ENCODE measurements at regions not wholly inside any gene's neighbourhood (a gene's known extent, or its start where the extent isn't known, plus 50 kb on each side); places are given as distances from the start of the nearest gene placed in this dataset.

- Histone ChIP-seq H4K20me1 (ENCODE audit: insufficient read depth, low read length) (no peaks in the 10 kb centered on the region), H3K36me3 (replicated peaks; ENCODE audit: low read depth, low read length) (no peaks in the 10 kb centered on the region), H3K4me2 (ENCODE audit: low read length) (no peak overlapping the region), H3K27ac (ENCODE audit: low read length) (no peak overlapping the region), H3K9ac (ENCODE audit: low read length) (no peak overlapping the region), H2AFZ (ENCODE audit: low read depth, low read length) (no peak overlapping the region), H3K27me3 (ENCODE audit: low read depth, low read length) (no peaks in the 10 kb centered on the region), H3K4me1 (ENCODE audit: low read length) (peaks cover 5% of the 10 kb centered on the region; the same call in 1 of the 2 replicates), H3K4me3 (ENCODE audit: low read length) (no peak overlapping the region), H3K9me3 (ENCODE audit: insufficient read depth, low read length) (no peaks in the 10 kb centered on the region), H3K79me2 (ENCODE audit: low read length) (no peaks in the 10 kb centered on the region)
- TF ChIP-seq CTCF (IDR thresholded peaks at IDR 0.05; ENCODE audit: low read depth, low read length) (no peak), EZH2phosphoT487 (IDR thresholded peaks at IDR 0.05; ENCODE audit: low read depth) (no peak)
These were observed 92.0 kb upstream of the SLC4A7 start for GRCh38 chr3:27576171-27576570.

GRCh38 chr3:27575499-27575898 lies 91.3 kb upstream of the SLC4A7 start:
- Histone ChIP-seq H3K79me2 (ENCODE audit: low read length) (no peaks in the 10 kb centered on the region), H3K36me3 (replicated peaks; ENCODE audit: low read depth, low read length) (no peaks in the 10 kb centered on the region), H3K4me2 (ENCODE audit: low read length) (no peak overlapping the region), H3K4me3 (ENCODE audit: low read length) (no peak overlapping the region), H3K9ac (ENCODE audit: low read length) (no peak overlapping the region), H3K4me1 (ENCODE audit: low read length) (peaks cover 5% of the 10 kb centered on the region; the same call in 1 of the 2 replicates), H2AFZ (ENCODE audit: low read depth, low read length) (no peak overlapping the region), H3K27me3 (ENCODE audit: low read depth, low read length) (no peaks in the 10 kb centered on the region), H3K27ac (ENCODE audit: low read length) (no peak overlapping the region), H3K9me3 (ENCODE audit: insufficient read depth, low read length) (no peaks in the 10 kb centered on the region), H4K20me1 (ENCODE audit: insufficient read depth, low read length) (no peaks in the 10 kb centered on the region)
- TF ChIP-seq CTCF (IDR thresholded peaks at IDR 0.05; ENCODE audit: low read depth, low read length) (no peak), EZH2phosphoT487 (IDR thresholded peaks at IDR 0.05; ENCODE audit: low read depth) (no peak)

GRCh38 chr3:27574438-27574795 lies 90.2 kb upstream of the SLC4A7 start:
- Histone ChIP-seq H2AFZ (ENCODE audit: low read depth, low read length) (no peak overlapping the region), H3K27me3 (ENCODE audit: low read depth, low read length) (no peaks in the 10 kb centered on the region), H4K20me1 (ENCODE audit: insufficient read depth, low read length) (no peaks in the 10 kb centered on the region), H3K9ac (ENCODE audit: low read length) (no peak overlapping the region), H3K79me2 (ENCODE audit: low read length) (no peaks in the 10 kb centered on the region), H3K4me1 (ENCODE audit: low read length) (peaks cover 5% of the 10 kb centered on the region; the same call in 1 of the 2 replicates), H3K4me3 (ENCODE audit: low read length) (no peak overlapping the region), H3K4me2 (ENCODE audit: low read length) (no peak overlapping the region), H3K36me3 (replicated peaks; ENCODE audit: low read depth, low read length) (no peaks in the 10 kb centered on the region), H3K9me3 (ENCODE audit: insufficient read depth, low read length) (no peaks in the 10 kb centered on the region), H3K27ac (ENCODE audit: low read length) (no peak overlapping the region)
- no peak for TF ChIP-seq CTCF (IDR thresholded peaks at IDR 0.05; ENCODE audit: low read depth, low read length)
- no peak for TF ChIP-seq EZH2phosphoT487 (IDR thresholded peaks at IDR 0.05; ENCODE audit: low read depth)

- no peak overlapping the region for H3K9ac ChIP-seq (ENCODE audit: low read length)
- H3K4me1 ChIP-seq (ENCODE audit: low read length), result peaks cover 5% of the 10 kb centered on the region; the same call in 1 of the 2 replicates
- H2AFZ ChIP-seq (ENCODE audit: low read depth, low read length), result no peak overlapping the region
- H3K27ac ChIP-seq (ENCODE audit: low read length), result no peak overlapping the region
- no peaks in the 10 kb centered on the region for H3K79me2 ChIP-seq (ENCODE audit: low read length)
- H3K9me3 ChIP-seq (ENCODE audit: insufficient read depth, low read length), result no peaks in the 10 kb centered on the region
- H4K20me1 ChIP-seq (ENCODE audit: insufficient read depth, low read length), result no peaks in the 10 kb centered on the region
- H3K27me3 ChIP-seq (ENCODE audit: low read depth, low read length), result no peaks in the 10 kb centered on the region
- TF ChIP-seq EZH2phosphoT487 (IDR thresholded peaks at IDR 0.05; ENCODE audit: low read depth), result no peak
- TF ChIP-seq CTCF (IDR thresholded peaks at IDR 0.05; ENCODE audit: low read depth, low read length), result no peak
- H3K36me3 ChIP-seq (replicated peaks; ENCODE audit: low read depth, low read length), result no peaks in the 10 kb centered on the region
- H3K4me2 ChIP-seq (ENCODE audit: low read length), result no peak overlapping the region
- H3K4me3 ChIP-seq (ENCODE audit: low read length), result no peak overlapping the region
These were observed 89.7 kb upstream of the SLC4A7 start for GRCh38 chr3:27573780-27574437.

Data from OCI-LY3 (cell line).